GM21390 (cell line): ENCODE measurements at regions not wholly inside any gene's neighbourhood (a gene's known extent, or its start where the extent isn't known, plus 50 kb on each side); places are given as distances from the start of the nearest gene placed in this dataset.
"Not testable (repeated sequence)": the region's sequence is repeated elsewhere in the genome, so short reads cannot be mapped to it uniquely, and the experiment has no call there.

Experiments
- ATAC-seq: cut with Tn5 transposase; IDR thresholded peaks from one replicate; pipeline ENCODE4 v1.9.1; 2021; ENCODE audit not compliant: unreplicated experiment

DNA sequence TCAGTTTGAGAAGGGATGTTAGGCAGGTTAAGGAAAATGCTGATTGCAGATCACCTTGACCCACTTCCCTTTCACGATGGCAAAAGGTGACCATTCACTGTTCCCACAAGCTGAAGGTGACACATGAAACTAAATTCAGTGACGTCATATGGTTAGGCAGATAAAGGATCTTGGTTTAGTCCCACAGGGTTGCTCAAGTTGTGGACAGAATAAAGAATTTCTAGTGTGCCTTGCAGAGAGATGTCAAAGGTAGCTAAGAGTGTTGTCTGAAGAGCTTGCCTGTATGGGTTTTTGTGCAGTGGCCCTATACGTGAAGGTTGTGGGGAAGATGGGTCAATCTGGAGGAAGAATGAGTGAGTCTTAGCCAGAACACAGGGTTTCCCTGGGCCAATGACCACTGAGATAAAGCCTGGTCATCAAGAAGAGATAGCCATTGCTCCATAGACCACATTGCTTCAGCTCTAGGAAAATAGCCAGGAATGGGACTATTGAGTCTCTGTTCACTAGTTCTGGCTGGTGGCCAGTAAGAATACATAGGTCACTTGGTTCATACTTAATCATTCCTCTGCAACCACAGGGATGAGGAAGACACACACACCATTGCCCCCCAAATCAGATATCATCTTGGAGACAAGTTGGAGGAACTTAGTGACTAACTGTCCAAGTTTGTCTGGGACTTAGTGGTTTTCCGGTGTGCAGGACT, 148.5 kb upstream of the ATXN1 start:
- no peak for ATAC-seq

DNA sequence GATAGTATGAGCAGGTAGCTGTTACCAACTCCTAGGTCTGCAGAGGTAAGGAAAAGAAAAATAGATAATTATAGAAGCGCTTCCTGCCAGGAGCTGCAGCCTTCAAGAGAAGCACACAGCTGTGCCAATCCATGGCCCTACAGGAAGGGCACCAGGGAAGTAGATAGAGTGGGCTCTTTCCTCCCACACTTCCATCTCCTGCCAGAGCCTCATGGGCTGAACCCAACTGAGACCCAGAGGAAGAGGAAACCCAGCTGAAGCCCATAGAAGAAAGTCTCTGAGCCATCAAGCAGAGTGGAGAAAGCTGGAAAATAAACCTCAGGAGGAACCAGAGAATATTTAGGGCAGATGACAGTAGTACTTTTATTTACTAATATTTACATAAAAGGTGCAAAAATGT, 146.7 kb upstream of the ATXN1 start:
- no peak for ATAC-seq

DNA sequence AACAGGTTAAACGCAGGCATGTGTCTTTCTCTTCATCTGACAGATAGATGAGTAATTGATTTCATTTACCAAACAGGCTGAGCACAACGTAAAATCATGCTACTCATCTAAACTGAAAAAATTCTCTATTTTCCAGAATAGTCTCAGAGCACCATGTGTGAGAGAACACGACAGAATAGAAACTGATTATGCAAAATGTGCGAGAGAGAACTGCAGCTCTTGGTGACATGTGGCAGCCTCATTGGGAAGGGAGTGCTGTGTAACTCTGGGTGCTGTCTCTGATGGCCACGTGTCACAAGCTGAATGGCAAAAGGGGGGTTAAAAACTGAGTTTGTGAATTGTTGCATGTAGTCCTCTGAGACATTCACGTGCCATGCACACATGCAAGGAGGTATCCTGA, 143.7 kb upstream of the ATXN1 start:
- no peak for ATAC-seq

DNA sequence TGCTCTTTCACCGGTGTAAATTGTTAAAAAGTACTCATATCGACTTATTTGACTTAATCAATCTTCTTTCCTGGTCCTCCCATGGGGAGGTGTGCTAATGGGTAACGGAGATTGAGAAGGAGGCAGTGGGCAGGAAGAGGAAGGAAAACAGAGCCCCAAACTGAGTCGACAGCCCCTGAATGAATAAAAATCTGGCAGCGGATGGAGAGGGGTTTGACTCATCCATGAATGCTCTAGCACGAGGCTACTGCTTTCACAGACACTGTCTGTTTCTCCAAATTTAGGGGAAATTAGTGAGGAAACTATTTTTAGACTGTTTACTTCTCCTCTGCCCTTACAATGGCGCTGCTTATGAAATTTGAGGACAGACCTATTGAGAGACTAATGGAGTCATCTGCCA, 142.2 kb upstream of the ATXN1 start:
- no peak for ATAC-seq

DNA sequence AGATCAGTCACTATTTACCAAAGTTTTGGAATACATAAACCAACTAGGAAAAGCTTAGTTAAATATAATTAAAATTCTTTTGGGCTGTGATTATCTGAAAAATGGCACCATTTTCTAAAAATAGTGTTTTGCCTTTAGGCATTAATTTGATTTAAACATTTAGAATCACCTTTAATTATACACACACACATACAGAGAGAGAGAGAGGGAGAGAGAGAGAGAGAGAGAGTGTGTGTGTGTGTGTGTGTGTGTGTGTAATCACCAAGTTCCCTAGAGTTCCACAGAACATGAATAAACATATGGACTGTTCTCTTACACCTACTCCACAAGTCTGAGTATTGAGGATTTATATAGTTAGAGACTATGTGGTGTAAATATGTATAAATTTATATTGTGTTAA, 141.2 kb upstream of the ATXN1 start:
- ATAC-seq = no peak

DNA sequence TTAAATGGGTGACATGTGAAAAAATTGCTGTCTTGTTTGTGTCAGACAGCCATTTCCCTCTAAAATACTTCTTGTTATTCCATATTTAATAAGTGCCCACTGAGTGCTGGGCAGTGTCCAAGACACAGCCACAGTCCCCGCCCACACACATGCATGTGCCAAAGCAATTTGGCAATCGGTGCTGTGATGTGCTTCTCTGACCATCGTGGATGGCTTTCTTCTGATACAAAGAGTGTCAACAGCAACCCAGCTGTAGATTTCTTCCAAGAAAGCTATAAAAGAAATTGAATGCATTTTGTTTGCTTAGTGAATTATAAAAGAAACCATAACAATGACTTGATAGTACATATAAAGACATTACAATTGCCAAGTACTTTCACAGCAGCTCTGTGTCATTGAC, 140.5 kb upstream of the ATXN1 start:
- no peak for ATAC-seq

DNA sequence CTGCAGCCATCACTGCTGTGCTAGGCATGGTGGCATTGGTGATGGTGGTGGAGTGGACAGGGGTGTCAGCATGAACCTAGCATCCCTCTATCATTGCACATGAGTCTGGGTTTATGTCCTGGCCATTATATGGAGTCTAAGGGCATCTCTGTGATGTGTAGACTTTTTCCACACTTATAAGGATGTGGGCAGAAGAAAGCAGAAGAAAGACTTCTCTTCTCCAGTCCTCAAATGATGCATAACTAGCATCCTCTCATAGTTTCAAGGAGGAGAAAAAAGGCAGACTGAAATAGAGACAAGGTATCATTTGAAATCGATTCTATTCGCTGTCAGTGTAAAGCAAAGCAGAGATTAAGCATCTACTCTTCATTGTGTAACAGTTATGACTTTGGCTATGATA, 140.0 kb upstream of the ATXN1 start:
- no peak for ATAC-seq

DNA sequence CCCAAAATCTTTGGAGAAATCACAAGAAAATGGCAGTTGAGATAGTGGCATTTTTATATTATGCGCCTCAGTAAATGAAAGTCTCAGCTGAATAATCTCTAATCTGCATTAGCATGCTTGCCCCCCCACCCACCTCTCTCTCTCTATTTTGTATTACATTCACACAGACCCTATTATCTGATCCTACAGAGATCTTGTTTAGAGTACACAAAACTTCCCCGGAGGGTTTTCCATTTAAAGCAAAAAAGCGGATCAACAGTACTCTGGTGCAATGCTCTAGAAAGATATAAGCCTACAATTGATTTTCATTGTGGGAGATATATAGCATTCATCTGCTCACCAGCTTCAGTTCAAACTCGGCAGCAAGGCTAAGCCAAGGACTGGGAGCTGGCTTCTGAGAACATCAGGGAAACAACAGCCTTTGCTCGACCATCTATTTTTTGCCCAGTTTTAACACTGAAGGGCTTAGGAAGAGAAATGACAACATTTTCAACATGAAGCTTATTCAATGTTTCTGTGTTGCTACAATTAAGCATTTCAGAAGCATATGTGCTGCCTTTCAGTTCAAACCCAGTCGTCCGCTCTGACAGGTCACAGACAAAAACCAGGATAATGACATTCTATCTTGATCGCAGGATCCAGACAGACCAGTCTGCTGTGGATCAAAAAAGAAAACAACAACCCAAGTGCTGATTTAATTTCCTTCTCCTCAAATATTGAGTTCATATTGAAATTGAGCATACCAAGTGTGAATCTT, 137.6 kb upstream of the ATXN1 start:
- no peak for ATAC-seq

DNA sequence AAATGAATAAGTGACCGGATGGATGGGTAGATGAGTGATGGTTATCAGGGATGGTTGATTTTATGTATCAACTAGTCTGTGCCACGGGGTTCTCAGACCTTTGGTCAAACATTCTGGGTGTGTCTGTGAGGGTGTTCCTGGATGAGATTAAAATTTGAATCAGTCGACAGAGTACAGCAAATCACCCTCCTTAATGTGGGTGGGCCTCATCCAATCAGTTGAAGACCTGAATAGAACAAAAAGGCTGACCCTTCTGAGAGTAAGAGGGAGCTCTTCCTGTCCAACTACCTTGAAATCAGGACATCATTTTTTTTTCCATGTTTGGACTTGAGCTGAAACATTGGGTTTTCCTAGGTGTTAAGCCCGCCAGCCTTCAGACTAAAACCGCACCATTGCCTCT, 136.4 kb upstream of the ATXN1 start:
- no peak for ATAC-seq

DNA sequence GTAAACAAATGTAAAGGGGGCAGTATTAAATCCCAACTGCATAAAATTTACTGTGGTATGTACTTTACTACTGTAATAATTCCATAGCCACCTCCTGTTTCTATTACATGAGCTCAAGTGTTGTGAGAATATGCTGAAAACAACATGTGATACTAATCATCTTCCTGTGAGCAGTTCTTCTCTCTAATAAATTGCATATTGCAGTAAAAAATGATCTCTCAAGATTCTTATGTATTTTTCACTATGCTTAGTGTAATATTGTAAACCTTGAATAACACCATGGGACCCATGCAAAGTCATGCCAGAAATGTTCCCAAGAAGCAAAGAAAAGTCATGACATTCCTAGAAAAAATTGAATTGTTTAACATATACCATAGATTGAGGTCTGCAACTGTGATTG, 133.0 kb upstream of the ATXN1 start:
- no peak for ATAC-seq

DNA sequence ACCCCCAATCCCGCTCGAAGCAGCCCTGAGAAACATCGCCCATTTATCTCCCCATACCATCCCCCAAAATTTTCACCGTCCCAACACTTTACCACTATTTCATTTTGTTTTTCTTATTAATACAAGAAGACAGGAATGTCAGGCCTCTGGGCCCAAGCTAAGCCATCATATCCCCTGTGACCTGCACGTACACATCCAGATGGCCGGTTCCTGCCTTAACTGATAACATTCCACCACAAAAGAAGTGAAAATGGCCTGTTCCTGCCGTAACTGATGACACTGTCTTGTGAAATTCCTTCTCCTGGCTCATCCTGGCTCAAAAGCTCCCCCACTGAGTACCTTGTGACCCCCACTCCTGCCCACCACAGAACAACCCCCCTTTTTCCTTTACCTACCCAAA, 129.8 kb upstream of the ATXN1 start:
- ATAC-seq = not testable (repeated sequence)

DNA sequence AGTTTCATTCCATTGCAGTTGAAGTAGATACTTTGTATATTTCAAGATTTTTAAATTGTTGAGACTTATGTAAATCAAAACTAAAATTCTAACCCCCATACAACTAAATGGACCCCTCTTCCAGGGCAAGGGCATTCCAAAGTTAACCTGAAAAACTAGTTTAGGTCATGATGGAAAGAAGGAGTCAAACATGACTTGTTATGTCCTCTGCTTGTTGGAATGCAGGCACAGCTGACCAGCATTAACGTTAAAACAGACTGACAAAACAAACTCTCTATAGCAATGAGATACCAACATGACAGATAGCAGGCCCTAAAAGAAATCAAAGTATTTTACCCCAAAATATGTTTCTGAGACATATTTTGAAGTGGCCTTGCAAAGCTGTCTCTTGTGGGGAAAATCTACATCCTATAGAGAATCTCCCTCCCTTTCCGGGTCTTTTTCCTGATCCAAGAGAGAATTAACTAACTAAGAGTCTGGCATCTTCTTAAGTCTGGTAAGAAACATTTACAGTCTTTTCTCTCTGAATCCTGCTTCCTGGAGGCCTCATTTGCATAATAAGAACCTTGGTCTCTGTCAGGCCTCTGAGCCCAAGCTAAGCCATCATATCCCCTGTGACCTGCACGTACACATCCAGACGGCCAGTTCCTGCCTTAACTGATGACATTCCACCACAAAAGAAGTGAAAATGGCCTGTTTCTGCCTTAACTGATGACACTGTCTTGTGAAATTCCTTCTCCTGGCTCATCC, 124.3 kb upstream of the ATXN1 start:
- ATAC-seq = no peak

DNA sequence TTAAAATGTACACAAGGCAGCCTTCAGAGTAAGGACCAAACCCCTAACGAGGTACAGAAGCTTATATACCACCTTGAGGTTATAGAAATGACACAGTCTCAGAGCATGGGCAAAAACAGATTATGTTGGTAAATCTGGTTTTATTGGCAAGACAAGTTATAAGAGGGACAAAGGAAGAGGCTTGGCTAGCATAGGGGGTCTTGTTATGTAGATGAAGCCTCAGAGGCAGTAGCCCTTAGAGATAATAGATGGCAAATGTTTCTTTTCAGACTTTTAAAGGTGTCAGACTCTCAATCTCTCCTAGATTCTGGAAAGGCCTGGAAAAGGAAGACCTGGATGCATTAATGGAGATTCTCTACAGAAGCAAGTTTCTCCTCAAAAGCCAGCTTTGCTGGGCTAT, 123.3 kb upstream of the ATXN1 start:
- ATAC-seq = no peak

DNA sequence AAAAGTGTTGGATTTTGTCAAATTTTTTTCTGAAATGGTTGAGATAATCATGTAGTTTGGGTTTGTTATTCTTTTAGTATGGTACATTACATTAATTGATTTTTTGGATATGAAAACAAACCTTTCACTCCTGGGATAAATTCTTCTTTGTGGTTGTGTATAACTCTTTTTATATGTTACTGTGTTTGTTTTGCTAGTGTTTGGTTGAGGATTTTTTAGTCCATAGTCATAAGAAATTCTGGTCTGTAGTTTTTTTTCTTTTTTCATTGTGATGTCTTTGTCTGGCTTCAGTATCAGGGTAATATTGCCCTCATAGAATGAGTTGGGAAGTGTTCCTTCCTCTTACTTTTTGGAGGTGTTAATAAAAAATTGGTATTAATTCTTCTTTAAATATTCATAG, 122.2 kb upstream of the ATXN1 start:
- no peak for ATAC-seq

DNA sequence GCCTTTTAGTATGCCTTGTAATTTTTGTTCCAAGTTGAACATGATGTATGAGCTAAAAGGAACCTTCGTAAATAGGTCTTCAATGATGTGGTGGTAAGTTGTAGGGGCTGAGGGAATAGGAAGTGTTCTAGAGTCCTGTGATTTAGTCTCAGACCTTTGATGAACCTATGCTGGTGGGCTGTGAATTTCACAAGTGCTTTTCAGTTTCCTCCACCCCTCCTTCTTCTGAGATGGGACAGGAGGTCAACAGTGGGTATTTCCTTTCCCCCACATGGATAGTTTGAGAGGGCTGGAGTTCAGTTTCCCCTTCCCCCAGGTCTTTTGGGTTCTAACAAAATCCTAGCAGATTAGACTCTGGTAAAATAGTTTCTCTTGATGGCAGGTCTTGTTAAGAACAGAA, 121.0 kb upstream of the ATXN1 start:
- no peak for ATAC-seq

DNA sequence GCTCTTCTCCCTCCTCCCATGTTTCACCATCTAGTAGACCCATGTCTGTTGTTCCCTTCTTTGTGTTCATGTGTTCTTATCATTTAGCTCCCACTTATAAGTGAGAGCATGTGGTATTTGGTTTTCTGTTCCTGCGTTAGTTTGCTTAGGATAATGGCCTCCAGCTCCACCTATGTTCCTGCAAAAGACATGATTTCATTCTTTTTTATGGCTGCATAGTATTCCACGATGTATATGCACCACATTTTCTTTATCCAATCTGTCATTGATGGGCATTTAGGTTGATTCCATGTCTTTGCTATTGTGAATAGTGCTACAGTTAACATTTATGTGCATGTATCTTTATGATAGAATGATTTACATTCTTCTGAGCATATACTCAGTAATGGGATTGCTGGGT, 115.6 kb upstream of the ATXN1 start:
- ATAC-seq = not testable (repeated sequence)

DNA sequence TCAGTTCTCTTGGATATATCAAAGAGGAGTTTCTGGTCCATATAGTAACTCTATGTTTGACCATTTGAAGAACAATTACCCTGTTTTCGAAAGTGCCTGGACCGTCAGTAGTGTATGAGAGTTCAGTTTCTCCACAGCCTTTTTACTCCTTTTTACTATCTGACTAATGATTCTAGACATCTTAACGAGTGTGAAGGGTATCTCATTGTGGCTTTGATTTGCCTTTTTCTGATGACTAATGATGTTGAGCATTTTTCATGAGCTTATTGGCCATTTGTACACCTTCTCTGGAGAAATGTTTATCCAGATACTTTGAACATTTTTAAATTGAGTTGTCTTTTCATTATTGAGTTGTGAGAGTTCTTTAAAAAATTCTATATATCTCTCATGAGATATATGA, 114.9 kb upstream of the ATXN1 start:
- no peak for ATAC-seq

DNA sequence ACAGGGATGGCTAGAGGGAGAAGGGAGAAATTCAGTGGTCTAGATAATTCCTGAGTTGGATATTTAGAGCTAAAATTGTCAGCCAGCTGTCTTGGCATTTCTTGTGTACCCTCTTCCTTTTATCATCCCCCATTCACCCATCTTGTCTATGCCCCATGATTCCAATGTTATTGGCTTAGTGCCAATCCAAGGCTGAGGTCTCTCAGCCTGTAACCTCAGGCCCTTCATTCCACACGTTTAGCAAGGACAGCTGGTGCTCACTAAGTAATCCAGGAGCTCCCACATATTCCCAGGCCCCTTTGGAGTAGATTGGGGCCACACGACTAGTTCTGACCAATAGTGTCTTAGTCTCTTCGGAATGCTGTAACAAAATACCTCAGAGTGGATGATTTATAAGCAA, 112.4 kb upstream of the ATXN1 start:
- ATAC-seq = no peak

DNA sequence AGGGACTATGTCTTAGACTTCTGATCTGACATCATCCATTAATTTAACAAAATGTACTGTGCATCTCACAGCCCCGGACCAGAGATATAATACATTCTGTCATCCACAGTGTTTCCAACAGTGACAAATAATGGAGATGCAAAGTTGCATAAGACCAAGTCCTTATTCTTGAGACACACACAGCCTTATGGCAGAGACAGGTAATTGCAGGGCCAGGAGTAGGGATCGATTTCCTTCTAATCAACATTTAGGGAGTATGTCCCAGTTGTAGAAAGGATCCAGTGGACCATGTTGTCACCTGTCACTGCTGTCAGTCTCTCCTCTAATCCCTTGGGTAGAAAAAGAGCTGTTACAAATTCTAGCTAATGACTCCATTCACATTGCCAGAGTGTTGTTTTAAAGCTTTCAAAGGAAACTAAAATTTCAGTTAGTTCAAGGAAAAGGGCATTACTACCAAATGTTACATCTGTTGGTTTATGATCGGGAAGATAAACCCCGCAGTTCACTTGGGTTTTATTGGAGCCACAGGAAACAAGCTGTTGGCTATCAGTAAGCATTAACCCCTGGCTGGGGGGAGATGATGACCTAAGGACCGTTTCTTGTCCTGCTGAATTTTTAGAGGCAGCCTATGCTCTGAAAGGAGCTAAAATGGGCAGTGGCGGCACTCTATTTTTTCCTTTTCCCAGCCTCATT, 111.4 kb upstream of the ATXN1 start:
- ATAC-seq = no peak

DNA sequence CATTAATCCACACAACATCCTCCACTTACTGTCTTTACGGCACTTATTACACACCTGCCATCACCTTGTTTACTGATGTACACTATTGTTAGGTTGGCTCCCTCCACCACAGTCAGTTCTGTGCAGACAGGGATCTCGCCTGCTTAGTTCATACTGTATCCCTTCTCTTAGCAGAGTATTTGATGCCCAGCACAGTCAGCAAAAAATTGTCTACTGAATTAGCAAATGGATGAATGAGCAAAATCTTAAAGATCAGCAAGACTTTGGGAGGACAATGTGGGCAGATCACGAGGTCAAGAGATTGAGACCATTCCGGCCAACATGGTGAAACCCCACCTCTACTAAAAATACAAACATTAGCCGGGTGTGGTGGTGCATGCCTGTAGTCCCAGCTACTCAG, 109.8 kb upstream of the ATXN1 start:
- no peak for ATAC-seq

DNA sequence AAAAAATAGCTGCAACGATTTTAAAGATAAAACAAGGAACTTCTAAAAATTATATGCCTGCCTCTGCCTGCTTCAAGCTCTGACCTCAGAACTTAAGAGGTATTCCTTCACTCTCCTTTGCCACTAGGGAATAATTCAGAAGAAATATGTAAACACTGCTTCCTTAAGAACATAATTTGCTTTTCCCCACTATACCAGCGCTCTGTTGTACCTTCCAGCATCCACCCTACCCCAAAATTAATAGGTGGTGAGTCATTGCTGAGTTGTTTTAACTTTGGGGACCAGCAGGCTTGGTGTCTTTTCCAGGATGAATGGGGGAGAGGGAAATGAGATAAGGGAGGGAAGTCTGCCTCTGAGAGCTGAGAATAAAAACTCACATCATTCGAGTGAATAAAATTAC, 107.7 kb upstream of the ATXN1 start:
- ATAC-seq = no peak
